IPS DF 6.9 (cell line): ENCODE measurements at regions not wholly inside any gene's neighbourhood (a gene's known extent, or its start where the extent isn't known, plus 50 kb on each side); places are given as distances from the start of the nearest gene placed in this dataset.

Experiments
- DNase-seq: peaks from one replicate; pipeline ENCODE4 v3.0.0-alpha.2; 2013; ENCODE audit warnings: low read depth, low spot score
- H3K27ac ChIP-seq: one replicate; pipeline ENCODE4 v1.5.1; 2013; ENCODE audit warnings: low read length, control low read depth
- H3K27me3 ChIP-seq: 2 replicates; pipeline ENCODE4 v1.6.1; 2013; ENCODE audit warnings: mild to moderate bottlenecking, low read length; ENCODE audit not compliant: control insufficient read depth, insufficient read depth
- H3K36me3 ChIP-seq: 2 replicates; pipeline ENCODE4 v1.6.1; 2013; ENCODE audit warnings: low read length; ENCODE audit not compliant: control insufficient read depth, insufficient read depth
- H3K4me1 ChIP-seq: 2 replicates; pipeline ENCODE4 v1.6.1; 2013; ENCODE audit warnings: low read length; ENCODE audit not compliant: control insufficient read depth, insufficient read depth
- H3K4me3 ChIP-seq: 2 replicates; pipeline ENCODE4 v1.5.1; 2013; ENCODE audit warnings: mild to moderate bottlenecking, low read length
- H3K9me3 ChIP-seq: 2 replicates; pipeline ENCODE4 v1.6.1; 2013; ENCODE audit warnings: low read length, inconsistent platforms; ENCODE audit not compliant: control insufficient read depth, insufficient read depth
- WGBS: extraction: QIAGEN DNeasy Blood & Tissue Kit; methylation state at CpG from one replicate; pipeline ENCODE4 v1.1.7; 2013; ENCODE audit warnings: mixed read lengths, missing lambda C conversion rate; ENCODE audit not compliant: insufficient read length, insufficient coverage; 5-methylcytosine and 5-hydroxymethylcytosine counted together

DNA sequence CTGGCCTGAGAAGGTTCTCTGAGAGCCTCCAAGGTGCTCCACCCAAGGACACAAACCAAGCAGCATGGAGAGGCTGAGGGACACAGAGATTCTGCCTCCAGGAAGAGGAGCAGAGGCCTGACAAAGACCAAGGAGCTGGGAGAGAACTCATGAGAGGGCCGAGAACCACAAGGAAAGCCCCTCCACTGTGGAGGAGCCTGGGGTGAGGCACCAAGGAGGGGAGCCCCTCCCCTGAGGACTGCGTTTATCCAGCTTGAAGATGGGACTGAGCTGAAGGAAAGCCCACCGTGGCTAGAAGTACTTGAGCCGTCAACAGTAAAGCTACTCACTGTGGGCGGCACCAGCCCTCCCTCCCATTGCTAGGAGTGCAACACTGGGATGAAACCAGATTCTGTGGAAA, 63.1 kb upstream of the MEF2A start:
- DNase-seq, result no peak
- Histone ChIP-seq H3K4me3 (no peak overlapping the region), H3K27me3 (no peaks in the 10 kb centered on the region), H3K9me3 (no peaks in the 10 kb centered on the region), H3K4me1 (no peaks in the 10 kb centered on the region), H3K36me3 (no peaks in the 10 kb centered on the region), H3K27ac (no peak overlapping the region)
- no CpG with 5 or more reads among the region's 5 CpGs for WGBS

GRCh38 chr15:99503411-99503810, 62.4 kb upstream of the MEF2A start:
- no peak overlapping the region for H3K4me3 ChIP-seq
- no peaks in the 10 kb centered on the region for H3K36me3 ChIP-seq
- no peaks in the 10 kb centered on the region for H3K9me3 ChIP-seq
- no CpG with 5 or more reads among the region's 11 CpGs for WGBS
- no peaks in the 10 kb centered on the region for H3K27me3 ChIP-seq
- DNase-seq, result no peak
- no peak overlapping the region for H3K27ac ChIP-seq
- no peaks in the 10 kb centered on the region for H3K4me1 ChIP-seq

- WGBS, result no CpG with 5 or more reads among the region's 9 CpGs
- Histone ChIP-seq H3K36me3 (no peaks in the 10 kb centered on the region), H3K27ac (no peak overlapping the region), H3K4me1 (no peaks in the 10 kb centered on the region), H3K4me3 (no peak overlapping the region), H3K9me3 (no peaks in the 10 kb centered on the region), H3K27me3 (no peaks in the 10 kb centered on the region)
- DNase-seq, result no peak
These were observed 61.5 kb upstream of the MEF2A start for GRCh38 chr15:99504071-99504822.

- no peaks in the 10 kb centered on the region for H3K4me1 ChIP-seq
- no CpG with 5 or more reads among the region's 8 CpGs for WGBS
- H3K36me3 ChIP-seq, result no peaks in the 10 kb centered on the region
- no peak for DNase-seq
- no peak overlapping the region for H3K4me3 ChIP-seq
- no peaks in the 10 kb centered on the region for H3K9me3 ChIP-seq
- H3K27ac ChIP-seq, result no peak overlapping the region
- no peaks in the 10 kb centered on the region for H3K27me3 ChIP-seq
These were observed 60.8 kb upstream of the MEF2A start for GRCh38 chr15:99504823-99505551.

DNA sequence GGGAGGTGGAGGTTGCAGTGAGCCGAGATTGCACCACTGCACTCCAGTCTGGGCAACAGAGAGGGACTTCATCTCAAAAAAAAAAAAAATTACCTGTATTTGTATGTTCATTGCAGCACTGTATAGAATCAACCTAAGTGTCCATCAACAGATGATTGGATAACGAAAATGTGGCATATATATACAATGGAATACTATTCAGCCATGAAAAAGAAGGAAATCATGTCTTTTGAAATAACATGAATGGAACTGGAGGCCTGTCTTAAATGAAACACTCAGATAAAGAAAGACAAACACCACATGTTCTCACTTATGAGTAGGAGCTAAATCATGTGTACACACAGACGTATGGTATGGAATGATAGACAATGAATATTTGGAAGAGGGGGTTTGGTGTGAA, 59.4 kb upstream of the MEF2A start:
- no peak overlapping the region for H3K4me3 ChIP-seq
- H3K36me3 ChIP-seq, result no peaks in the 10 kb centered on the region
- H3K4me1 ChIP-seq, result no peaks in the 10 kb centered on the region
- no peak for DNase-seq
- 100% methylated on average over 1 of the region's 3 CpGs for WGBS
- no peak overlapping the region for H3K27ac ChIP-seq
- H3K9me3 ChIP-seq, result no peaks in the 10 kb centered on the region
- no peaks in the 10 kb centered on the region for H3K27me3 ChIP-seq

DNA sequence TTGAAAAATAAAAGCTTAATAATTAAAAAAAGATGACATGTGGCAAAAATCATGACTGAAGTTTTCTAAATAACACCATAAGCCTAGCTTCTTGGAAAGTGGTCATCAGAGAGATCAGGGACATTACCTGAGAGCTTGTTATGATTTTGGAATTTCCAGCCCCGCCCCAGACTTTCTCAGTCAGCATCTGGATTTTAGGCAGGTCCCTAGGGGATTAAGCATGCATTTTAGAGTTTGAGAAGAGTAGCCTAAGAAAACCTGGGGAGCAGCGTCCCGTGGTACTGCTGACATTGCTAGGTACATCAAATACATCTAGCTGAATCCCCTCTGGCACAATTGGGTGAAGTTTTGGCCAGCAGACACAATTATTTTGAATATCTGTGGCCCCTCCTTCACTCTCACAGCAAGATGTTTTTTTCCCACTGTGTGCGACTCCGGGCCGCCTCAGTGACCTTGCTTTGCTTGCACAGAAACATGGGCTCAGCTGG, 58.7 kb upstream of the MEF2A start:
- Histone ChIP-seq H3K36me3 (no peaks in the 10 kb centered on the region), H3K4me3 (no peak overlapping the region), H3K9me3 (no peaks in the 10 kb centered on the region), H3K4me1 (no peaks in the 10 kb centered on the region), H3K27me3 (no peaks in the 10 kb centered on the region), H3K27ac (no peak overlapping the region)
- DNase-seq, result no peak
- no CpG with 5 or more reads among the region's 6 CpGs for WGBS

DNA sequence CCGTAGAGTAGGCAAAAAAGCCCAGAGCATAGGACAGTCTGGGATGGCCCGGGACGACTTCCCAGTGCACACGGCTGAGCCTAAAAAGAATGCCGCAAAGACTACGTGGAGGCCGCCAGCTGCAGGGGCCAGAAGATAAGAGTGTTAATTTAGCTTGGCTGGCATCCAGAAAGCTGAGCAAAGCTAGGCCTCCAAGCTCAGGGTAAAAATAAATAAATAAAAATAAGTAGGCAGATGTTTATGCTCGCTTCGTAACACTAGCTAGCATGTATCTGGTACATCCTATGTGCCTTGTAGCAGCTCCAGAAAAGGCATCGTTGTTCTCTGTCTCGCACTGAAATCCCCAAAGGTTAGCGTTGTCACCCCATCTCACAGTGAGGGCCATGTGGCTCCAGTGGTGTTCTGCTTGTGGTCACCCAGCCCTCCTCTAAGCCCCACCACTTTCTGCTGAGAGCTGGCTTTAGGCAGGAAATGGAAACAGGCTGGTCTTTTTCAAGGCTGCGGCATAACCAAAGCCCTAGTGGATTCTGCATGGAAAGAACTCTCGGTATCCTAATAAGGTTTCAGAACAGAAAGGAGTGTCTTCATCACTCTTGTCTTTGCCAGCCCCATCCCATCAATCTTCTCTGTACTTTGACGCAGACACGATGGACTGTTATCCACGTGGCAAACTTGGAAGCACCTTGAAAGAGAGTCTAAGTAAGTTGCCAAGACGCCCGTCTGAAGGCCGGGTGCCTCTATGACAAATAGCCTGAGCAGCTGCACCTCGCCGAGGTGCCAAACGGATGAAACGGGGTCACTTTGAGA, 58.1 kb upstream of the MEF2A start:
- no CpG with 5 or more reads among the region's 24 CpGs for WGBS
- Histone ChIP-seq H3K4me1 (no peaks in the 10 kb centered on the region), H3K27ac (no peak overlapping the region), H3K9me3 (no peaks in the 10 kb centered on the region), H3K4me3 (no peak overlapping the region), H3K27me3 (no peaks in the 10 kb centered on the region), H3K36me3 (no peaks in the 10 kb centered on the region)
- DNase-seq, result no peak

- Histone ChIP-seq H3K4me3 (no peak overlapping the region), H3K27ac (no peak overlapping the region), H3K27me3 (no peaks in the 10 kb centered on the region), H3K36me3 (no peaks in the 10 kb centered on the region), H3K9me3 (no peaks in the 10 kb centered on the region; the same call in 1 of the 2 replicates), H3K4me1 (no peaks in the 10 kb centered on the region)
- no CpG with 5 or more reads among the region's 6 CpGs for WGBS
- no peak for DNase-seq
These were observed 57.5 kb upstream of the MEF2A start for GRCh38 chr15:99508311-99508645.

DNA sequence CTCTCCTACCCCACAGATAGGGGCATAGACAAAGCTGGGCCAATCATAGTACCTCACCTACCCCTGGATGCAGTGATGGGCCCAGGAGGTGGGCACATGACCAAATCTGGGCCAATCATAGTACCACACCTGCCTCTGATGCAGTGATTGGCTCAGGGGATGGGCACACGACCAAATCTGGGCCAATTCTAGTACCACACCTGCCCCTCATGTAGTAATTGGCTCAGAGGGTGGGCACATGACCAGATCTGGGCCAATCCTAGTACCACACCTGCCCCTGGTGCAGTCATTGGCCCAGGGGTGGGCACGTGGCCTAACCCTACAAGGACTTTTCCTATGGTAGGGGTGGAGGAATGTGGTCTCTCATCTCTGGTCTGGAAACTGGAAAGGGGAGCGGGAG, 56.9 kb upstream of the MEF2A start:
- DNase-seq, result no peak
- Histone ChIP-seq H3K9me3 (no peaks in the 10 kb centered on the region; the same call in 1 of the 2 replicates), H3K4me3 (no peak overlapping the region), H3K27me3 (no peaks in the 10 kb centered on the region), H3K4me1 (no peaks in the 10 kb centered on the region), H3K27ac (no peak overlapping the region), H3K36me3 (no peaks in the 10 kb centered on the region)
- WGBS, result no CpG with 5 or more reads among the region's 3 CpGs

- Histone ChIP-seq H3K4me3 (no peak overlapping the region), H3K9me3 (no peaks in the 10 kb centered on the region; the same call in 1 of the 2 replicates), H3K4me1 (no peaks in the 10 kb centered on the region), H3K36me3 (no peaks in the 10 kb centered on the region), H3K27ac (no peak overlapping the region), H3K27me3 (no peaks in the 10 kb centered on the region)
- WGBS, result no CpG with 5 or more reads among the region's 7 CpGs
- DNase-seq, result no peak
These were observed 55.9 kb upstream of the MEF2A start for GRCh38 chr15:99509686-99510461.
